Fibroblast of skin of back (primary cell): ENCODE measurements at regions not wholly inside any gene's neighbourhood (a gene's known extent, or its start where the extent isn't known, plus 50 kb on each side); places are given as distances from the start of the nearest gene placed in this dataset.

Experiments
- DNase-seq: peaks from one replicate; pipeline ENCODE4 v3.0.0-alpha.2; 2013

DNA sequence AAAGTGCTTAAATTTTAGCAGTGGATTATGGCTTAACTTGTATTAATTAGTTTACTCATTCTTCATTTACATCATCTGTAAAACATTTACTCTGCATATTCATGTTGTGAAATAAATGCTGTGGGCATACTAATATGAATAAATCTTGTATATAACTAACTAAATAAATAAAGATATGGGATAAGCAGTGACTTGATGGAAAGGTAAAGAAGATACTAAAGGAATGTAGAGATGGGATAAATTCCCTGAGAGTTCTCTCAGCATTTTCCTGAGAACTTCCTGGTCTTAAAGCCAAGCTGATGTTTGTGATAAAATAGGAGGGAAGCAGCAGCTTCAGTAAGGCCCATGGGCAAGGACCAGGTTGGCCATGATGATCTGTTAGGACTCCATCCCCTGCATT is 652.1 kb downstream of the RNF144B start:
- DNase-seq = no peak

DNA sequence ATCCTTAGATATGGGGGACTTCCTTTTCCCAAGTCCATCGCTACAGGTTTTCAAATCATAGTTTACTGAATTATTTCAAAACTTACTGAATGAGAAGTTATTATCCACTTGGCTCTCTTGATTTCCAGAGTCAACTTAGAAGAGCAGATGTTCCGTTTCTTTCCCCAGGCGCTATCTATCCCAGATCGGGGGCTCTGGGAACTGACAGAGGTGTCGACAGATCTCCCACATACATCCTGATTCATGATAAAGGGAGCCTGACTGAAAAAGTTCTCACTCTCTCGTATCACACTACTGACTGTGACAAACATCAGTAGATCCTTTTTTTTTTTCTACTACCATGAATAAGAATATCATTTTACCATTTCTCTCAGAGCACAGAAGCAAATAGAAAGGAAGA is 654.8 kb downstream of the RNF144B start:
- no peak for DNase-seq

- DNase-seq = no peak
These were observed 655.3 kb downstream of the RNF144B start for GRCh38 chr6:19042420-19042819.

DNA sequence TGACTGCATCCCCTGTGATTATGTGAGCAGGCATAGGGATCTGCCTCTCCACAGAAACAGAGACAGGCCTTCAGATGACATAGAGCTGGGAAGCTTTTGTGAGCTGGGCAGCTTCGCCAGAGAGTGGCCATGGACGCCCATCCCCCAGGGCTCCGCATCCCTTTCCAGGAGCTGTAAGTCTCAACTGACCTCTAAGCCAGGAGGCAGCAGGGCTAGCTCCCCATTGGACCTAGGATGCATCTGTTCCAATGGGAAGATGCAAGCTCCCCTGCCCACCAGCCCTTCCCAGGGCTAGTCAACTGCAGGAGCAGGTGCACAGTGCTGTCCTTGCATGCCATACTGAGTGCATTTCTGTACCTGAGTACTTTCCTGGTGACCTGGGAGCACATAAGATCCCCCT is 663.6 kb downstream of the RNF144B start:
- no peak for DNase-seq

- DNase-seq = peak; percentile 84
These were observed 665.1 kb downstream of the RNF144B start for GRCh38 chr6:19052219-19052618.

DNA sequence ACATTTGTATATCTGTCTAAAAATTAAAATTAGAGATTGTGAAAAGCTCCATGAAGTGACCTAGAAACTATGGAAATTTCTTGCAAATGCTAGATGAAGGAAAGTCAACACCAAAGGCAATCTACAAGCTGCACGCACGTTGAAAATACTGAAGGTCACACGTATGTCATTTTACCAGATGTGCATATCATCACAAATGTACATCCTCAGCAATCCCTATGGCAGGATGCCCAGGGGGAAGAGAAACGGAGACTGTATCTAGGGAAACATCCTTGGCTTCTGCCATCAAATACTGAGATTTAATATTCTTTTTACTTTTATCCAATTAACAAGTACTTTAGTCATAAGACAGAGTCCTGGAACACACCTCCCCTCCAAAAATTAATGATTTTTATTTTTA is 672.0 kb downstream of the RNF144B start:
- DNase-seq = peak; percentile 7

DNA sequence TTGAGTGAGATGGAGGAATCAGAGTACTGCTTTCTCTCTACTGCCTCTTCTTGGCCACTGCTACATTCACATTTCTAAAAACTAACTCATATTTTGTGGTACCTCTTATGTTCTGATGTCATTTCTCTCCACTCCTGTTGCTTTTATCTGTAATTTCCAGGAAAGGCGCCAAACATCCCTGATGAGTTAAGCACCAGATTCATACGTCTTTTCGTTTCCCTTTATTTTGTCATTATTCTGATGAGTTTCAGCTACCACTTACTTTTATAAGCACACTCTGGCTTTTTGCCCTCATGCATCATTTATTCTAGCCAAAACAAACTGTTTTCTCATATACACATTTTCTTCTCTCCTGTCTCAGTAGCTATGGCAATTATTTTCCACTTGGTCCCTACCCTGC is 680.0 kb downstream of the RNF144B start:
- DNase-seq = peak; percentile 3

DNA sequence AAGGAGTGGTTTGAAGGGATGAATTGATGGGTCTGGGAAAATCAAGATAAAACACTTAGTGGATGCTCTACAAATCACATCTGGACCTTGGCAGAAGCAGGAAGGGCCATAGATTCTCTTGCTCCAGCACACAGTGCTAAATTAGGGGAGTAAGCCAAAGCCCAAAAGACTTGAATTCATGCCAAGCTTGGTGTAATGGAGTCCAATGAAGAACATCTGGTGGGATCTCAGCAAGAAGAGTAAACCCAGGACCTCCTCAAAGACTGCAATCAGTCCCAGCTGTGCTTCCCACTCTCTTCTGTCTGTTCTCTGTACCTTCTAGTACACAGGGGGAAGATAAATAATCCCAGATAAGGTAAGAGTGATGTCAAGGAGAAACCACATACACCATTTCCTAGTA is 683.4 kb downstream of the RNF144B start:
- no peak for DNase-seq

DNA sequence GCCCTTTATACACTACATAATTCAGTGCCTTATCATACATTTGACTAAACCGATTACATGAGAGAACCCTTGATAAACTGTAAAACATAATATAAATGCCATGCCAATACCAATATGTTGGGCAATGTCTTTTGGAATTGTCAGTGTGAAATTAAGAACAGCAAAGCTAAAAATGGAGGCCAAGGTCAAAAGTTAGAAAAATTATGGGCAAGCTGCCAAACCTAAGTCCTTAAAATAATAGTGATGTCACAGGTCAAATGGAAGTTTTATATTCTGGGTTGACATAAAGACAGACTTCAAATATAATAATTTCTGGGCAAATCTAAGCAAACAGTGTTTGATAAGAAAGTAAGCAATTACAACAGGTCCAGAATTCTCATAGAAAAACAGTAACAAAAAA is 696.7 kb downstream of the RNF144B start:
- no peak for DNase-seq

DNA sequence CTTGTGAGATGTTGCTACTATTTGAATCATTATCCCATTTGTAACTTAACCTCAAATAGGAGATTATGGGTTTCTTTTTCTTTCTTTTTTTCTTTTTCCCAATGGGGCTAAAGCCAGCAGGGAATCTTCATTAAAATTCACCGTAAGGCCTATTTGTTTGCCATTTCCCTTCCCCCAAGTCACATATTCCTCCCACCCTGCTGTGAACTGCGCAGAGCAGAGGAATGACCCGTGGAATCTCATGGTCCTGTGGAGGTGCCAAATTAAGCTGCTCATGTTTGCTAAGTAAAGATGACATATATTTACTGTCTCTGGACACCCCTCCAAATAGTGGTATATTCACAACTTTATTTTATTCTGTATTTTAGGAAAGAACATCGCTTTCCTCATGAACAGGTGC is 699.3 kb downstream of the RNF144B start:
- DNase-seq = no peak

DNA sequence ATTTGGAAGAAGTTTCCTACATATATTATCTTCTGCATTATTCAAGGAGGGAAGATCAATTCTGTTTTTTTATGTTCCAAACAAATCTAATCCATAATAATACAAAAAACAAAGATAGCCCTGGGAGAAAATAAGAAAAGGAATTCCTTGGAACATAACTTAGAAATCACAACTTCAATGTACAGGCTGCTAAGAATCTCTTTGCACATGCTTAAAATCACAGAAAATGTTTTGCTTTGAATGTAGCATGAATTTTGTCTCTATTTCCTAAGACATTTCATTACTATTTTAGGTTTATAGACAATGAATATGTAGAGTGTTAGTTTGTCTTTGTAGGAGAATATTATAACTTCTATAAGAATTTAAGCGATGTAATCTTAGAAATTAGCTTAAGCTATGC is 700.1 kb downstream of the RNF144B start:
- DNase-seq = no peak

DNA sequence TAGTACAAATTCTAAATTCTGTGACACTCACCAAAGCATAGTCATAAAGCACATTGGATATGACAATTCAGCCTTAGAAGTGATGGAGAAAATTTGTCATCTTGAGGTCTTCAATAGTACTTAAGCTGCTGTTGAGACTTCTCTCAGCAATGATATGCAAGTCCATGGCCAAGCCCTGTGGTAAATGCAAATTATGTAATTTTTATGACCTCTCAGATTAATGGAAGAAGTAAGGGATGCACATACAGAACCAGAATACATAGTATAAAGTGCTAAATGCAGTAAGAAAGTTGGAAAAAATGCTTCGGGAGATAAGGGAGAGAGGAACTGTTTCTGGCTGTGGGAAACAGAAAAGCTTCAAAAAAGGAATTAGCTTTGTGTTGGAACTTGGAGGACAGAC is 700.7 kb downstream of the RNF144B start:
- DNase-seq = no peak

DNA sequence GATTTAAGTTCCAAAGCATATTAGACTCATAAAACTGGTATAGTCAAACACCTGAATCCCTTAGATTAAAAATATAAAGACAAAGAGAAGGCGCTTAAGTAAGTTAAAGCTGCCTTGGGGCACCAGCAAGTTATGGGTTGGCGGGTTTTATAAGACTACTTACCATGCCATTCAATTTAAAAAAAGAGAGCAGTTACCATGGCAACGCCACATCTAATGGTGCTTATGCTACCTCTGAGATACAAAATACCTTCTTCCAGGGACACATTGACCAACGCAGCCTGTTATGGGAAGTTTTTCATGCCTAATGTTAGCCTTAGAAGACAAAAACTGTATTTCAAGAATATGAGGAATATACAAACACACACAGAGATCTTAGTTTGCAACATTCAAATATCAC is 713.6 kb downstream of the RNF144B start:
- no peak for DNase-seq

- no peak for DNase-seq
These were observed 715.8 kb downstream of the RNF144B start for GRCh38 chr6:19102936-19103335.

GRCh38 chr6:19107468-19107867 is 720.3 kb downstream of the RNF144B start:
- DNase-seq = no peak

DNA sequence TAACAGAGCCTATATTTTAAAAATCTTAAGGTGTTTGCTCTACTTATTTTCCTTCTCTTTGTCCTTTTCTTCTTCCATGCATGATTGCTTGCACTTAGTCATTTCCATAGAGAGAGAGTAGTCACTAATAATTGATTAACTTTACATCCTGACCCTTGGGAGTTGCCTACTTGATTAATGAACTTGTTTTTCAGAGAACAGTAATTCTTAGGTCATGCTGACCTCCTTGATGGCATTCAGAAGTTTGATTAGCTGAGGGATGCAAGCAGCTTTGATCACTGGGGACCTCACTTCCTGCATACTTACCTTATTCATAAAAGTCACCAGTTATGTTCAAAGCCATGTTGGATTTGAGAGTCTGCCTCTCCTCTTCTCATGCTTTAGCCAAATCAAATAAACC is 715.6 kb upstream of the ID4 start:
- no peak for DNase-seq

GRCh38 chr6:19127081-19127480 is 710.1 kb upstream of the ID4 start:
- no peak for DNase-seq

DNA sequence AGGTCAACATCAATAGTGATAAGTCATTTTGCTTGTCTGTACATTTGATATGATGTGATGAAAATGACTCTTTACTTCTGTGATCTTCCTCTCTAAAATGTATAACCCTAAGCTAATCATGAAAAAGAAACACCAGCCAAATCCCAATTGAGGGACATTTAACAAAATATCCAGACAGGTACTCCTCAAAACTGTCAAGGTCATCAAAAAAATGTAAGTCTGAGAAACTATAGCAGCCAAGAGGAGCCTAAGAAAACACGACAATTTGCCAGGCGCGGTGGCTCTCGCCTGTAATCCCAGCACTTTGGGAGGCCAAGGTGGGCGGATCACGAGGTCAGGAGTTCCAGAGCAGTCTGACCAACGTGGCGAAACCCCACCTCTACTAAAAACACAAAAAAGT is 708.5 kb upstream of the ID4 start:
- no peak for DNase-seq

DNA sequence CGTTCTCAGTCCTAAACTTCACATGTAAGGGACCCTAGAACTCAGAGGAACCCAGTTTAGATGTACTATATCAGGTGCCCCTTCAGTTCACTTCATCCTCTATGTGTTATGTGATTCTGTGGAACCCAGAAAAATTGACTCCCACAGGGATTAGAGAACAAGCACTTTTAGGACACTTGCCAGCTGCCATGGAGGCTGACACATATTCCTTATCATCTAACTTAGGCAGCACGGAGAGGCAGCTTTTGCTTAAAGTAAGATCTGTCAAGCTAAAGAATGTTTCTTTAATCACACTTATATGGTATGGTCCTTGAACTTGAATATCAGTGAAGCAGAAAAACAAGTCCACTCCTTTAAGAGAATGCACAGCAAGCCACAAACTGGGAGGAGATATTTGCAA is 701.5 kb upstream of the ID4 start:
- peak; percentile 40 for DNase-seq

DNA sequence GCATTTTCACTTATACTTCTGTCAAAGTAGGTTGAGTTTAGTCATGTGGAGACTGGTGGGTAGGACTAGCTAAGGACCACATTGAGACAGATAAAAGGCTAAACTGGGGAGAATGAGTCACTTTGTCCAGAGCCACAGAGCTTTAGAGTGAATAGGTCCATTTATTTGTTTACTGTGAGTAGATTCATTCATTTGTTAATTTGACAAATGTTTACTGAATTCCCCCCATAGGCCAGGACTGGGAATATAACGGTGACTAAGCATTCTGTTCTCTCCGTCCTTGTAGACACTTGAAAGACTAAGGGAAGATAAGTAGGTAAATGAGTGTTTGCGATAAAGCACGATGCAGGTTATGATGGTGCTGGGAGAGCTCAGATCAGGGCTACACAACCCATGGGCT is 699.7 kb upstream of the ID4 start:
- DNase-seq = no peak

DNA sequence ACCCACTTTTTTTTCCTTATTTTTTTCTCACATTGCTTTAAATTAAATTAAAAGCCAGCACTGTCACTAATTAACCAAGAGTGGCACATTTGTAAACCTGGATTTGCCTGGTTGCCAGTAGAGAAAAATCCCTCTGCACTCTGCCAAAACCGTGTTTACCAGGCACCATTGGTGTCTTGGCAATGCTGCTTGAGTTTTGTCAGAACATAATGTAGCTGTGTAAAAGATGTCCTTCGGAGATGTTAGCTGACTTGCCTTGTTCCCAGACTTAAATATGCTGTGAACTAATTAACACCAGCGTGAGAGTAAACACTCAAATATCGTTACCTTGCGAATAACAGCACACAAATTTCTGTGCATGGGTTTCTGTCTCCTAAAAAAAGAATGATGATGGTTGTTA is 694.9 kb upstream of the ID4 start:
- no peak for DNase-seq

DNA sequence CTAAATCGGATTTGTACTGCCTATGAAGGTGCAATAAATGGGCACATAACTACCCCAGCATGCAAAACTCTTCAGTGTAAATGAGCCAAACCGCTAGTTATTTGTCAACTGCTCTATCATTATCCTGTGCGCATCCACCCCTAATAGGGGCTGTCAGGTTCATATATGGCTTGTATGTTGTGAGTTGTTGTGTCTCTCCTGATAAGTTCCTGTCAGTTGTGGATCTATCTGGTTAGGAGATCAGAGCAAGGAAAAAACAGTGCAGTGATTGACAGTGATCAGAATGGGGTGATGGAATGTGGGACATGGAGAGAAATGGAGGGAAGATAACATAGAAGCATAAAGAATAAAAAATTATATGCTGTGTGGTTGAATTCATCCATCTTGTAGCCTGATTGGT is 686.9 kb upstream of the ID4 start:
- no peak for DNase-seq

DNA sequence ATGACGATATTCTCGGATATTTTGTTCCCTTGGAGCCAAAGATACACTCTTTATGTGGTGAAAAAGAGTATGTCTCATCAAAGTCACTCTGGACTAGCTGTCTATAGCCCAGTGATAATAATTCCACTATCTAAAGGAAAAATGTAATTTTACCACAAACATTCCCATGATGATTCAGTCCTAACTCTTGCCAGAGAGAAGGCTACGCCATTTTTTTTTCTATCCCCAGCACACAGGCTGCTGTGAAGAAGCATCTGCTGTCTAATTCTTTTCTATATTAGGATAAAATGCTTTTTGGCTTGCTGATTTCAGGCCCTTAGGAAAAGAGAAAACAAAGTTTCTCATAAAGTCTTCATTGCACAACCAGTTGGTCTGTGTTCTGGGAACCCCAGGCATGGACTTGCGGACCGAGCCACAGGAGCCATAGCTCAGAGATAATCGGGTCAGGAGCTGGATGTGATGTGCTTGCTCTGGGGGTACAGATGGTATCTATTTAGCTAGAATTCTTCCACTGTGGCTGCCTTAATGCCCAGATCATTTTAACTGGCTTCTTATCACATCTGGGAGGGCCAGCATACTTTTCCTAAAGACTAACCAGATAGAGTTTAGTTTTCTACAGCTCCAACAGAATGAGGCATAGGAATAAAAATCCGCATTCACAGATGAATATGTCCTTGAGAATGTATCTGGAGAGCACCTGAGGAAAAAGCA is 683.7 kb upstream of the ID4 start:
- peak; percentile 96 for DNase-seq

GRCh38 chr6:19153981-19154295 is 683.2 kb upstream of the ID4 start:
- no peak for DNase-seq

GRCh38 chr6:19156443-19156842 is 680.7 kb upstream of the ID4 start:
- DNase-seq = no peak

DNA sequence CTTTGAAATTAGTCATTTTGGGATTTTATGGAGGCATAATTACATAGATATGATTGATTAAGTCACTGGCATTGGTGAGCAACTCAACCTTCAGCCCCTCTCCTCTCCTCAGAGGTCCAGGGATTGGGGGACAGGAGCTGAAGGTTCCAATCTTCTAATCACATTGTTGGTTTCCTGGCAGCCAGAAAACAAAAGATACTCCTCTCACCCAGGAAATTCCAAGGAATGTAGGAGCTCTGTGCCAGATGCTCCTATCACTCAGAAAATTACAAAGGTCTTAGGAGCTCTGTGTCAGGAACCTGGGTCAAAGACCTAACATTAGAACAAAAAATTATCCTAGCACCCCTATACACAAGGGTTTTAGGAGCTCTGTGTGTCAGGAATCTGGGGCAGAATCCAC is 679.7 kb upstream of the ID4 start:
- DNase-seq = peak; percentile 57
